GM21717 (cell line): ENCODE measurements at regions not wholly inside any gene's neighbourhood (a gene's known extent, or its start where the extent isn't known, plus 50 kb on each side); places are given as distances from the start of the nearest gene placed in this dataset.
"Not testable (repeated sequence)": the region's sequence is repeated elsewhere in the genome, so short reads cannot be mapped to it uniquely, and the experiment has no call there.

Experiments used
- ATAC-seq: cut with Tn5 transposase; IDR thresholded peaks from one replicate; pipeline ENCODE4 v1.9.1; 2021; ENCODE audit warnings: mild to moderate bottlenecking, moderate library complexity; ENCODE audit not compliant: unreplicated experiment

GRCh38 chr6:26795474-26796307 is 136.1 kb upstream of the ZNF322 start:
- not testable (repeated sequence) for ATAC-seq

- not testable (repeated sequence) for ATAC-seq
Observed at GRCh38 chr6:26799903-26800633, 140.5 kb upstream of the ZNF322 start.

GRCh38 chr6:26803762-26804161 is 144.2 kb upstream of the ZNF322 start:
- not testable (repeated sequence) for ATAC-seq

- not testable (repeated sequence) for ATAC-seq
Observed at GRCh38 chr6:26811486-26812116, 152.1 kb upstream of the ZNF322 start.

- not testable (repeated sequence) for ATAC-seq
Observed at GRCh38 chr6:26818640-26819225, 159.2 kb upstream of the ZNF322 start.

- not testable (repeated sequence) for ATAC-seq
Observed at GRCh38 chr6:26827965-26828364, 168.4 kb upstream of the ZNF322 start.

- ATAC-seq, result not testable (repeated sequence)
Observed at GRCh38 chr6:26829480-26829879, 169.9 kb upstream of the ZNF322 start.

- not testable (repeated sequence) for ATAC-seq
Observed at GRCh38 chr6:26830992-26831391, 171.4 kb upstream of the ZNF322 start.

- ATAC-seq, result not testable (repeated sequence)
Observed at GRCh38 chr6:26835707-26836106, 176.2 kb upstream of the ZNF322 start.

- not testable (repeated sequence) for ATAC-seq
Observed at GRCh38 chr6:26836657-26837056, 177.1 kb upstream of the ZNF322 start.

- ATAC-seq, result not testable (repeated sequence)
Observed at GRCh38 chr6:26844823-26845222, 185.3 kb upstream of the ZNF322 start.

- not testable (repeated sequence) for ATAC-seq
Observed at GRCh38 chr6:26857289-26857688, 197.7 kb upstream of the ZNF322 start.

GRCh38 chr6:26859067-26859770 is 199.7 kb upstream of the ZNF322 start:
- ATAC-seq, result not testable (repeated sequence)

- not testable (repeated sequence) for ATAC-seq
Observed at GRCh38 chr6:26859771-26860163, 200.2 kb upstream of the ZNF322 start.

GRCh38 chr6:26861913-26862312 is 202.4 kb upstream of the ZNF322 start:
- not testable (repeated sequence) for ATAC-seq

GRCh38 chr6:26863641-26864040 is 204.1 kb upstream of the ZNF322 start:
- not testable (repeated sequence) for ATAC-seq

- ATAC-seq, result not testable (repeated sequence)
Observed at GRCh38 chr6:26898785-26899184, 239.2 kb upstream of the ZNF322 start.

GRCh38 chr6:26924206-26924605 is 264.7 kb upstream of the ZNF322 start:
- not testable (repeated sequence) for ATAC-seq

GRCh38 chr6:26928190-26928589 is 268.6 kb upstream of the ZNF322 start:
- ATAC-seq, result not testable (repeated sequence)

GRCh38 chr6:26937258-26937657 is 277.7 kb upstream of the ZNF322 start:
- not testable (repeated sequence) for ATAC-seq
